CD1c-positive myeloid dendritic cell (primary cell): ENCODE measurements at regions not wholly inside any gene's neighbourhood (a gene's known extent, or its start where the extent isn't known, plus 50 kb on each side); places are given as distances from the start of the nearest gene placed in this dataset.

Source experiments
- DNase-seq: peaks from one replicate; pipeline ENCODE4 v3.0.0-alpha.2; 2016; ENCODE audit errors: extremely low spot score

- DNase-seq, result no peak
Observed at GRCh38 chr10:44243851-44244510, 140.9 kb downstream of the CXCL12 start.

- no peak for DNase-seq
Observed at GRCh38 chr10:44242826-44243225, 142.1 kb downstream of the CXCL12 start.

- no peak for DNase-seq
Observed at GRCh38 chr10:44242091-44242490, 142.8 kb downstream of the CXCL12 start.

- no peak for DNase-seq
Observed at GRCh38 chr10:44240584-44241205, 144.2 kb downstream of the CXCL12 start.

GRCh38 chr10:44238212-44238611, 146.7 kb downstream of the CXCL12 start:
- DNase-seq, result no peak

GRCh38 chr10:44237364-44238049, 147.4 kb downstream of the CXCL12 start:
- DNase-seq, result no peak

- DNase-seq, result no peak
Observed at GRCh38 chr10:44235363-44235762, 149.5 kb downstream of the CXCL12 start.

- no peak for DNase-seq
Observed at GRCh38 chr10:44234483-44234875, 150.4 kb downstream of the CXCL12 start.

GRCh38 chr10:44233561-44234482, 151.1 kb downstream of the CXCL12 start:
- no peak for DNase-seq

GRCh38 chr10:44217274-44217820, 167.6 kb downstream of the CXCL12 start:
- DNase-seq, result no peak

GRCh38 chr10:44216073-44216472, 168.8 kb downstream of the CXCL12 start:
- DNase-seq, result no peak

- no peak for DNase-seq
Observed at GRCh38 chr10:44209811-44210210, 175.1 kb downstream of the CXCL12 start.

- no peak for DNase-seq
Observed at GRCh38 chr10:44207160-44207559, 177.7 kb downstream of the CXCL12 start.

GRCh38 chr10:44206127-44206818, 178.6 kb downstream of the CXCL12 start:
- no peak for DNase-seq

- DNase-seq, result no peak
Observed at GRCh38 chr10:44205067-44205466, 179.8 kb downstream of the CXCL12 start.

GRCh38 chr10:44203535-44203934, 181.4 kb downstream of the CXCL12 start:
- DNase-seq, result no peak

- DNase-seq, result no peak
Observed at GRCh38 chr10:44202952-44203351, 181.9 kb downstream of the CXCL12 start.

GRCh38 chr10:44201656-44202055, 183.2 kb downstream of the CXCL12 start:
- DNase-seq, result no peak

- no peak for DNase-seq
Observed at GRCh38 chr10:44201011-44201410, 183.9 kb downstream of the CXCL12 start.

- DNase-seq, result no peak
Observed at GRCh38 chr10:44199991-44200655, 184.8 kb downstream of the CXCL12 start.

GRCh38 chr10:44199267-44199666, 185.6 kb downstream of the CXCL12 start:
- DNase-seq, result no peak
